CD4-positive, alpha-beta T cell treated with Interleukin-6 for 4 hours (primary cell): ENCODE measurements at regions not wholly inside any gene's neighbourhood (a gene's known extent, or its start where the extent isn't known, plus 50 kb on each side); places are given as distances from the start of the nearest gene placed in this dataset.
"Not testable (repeated sequence)": the region's sequence is repeated elsewhere in the genome, so short reads cannot be mapped to it uniquely, and the experiment has no call there.

ENCODE experiments used
- DNase-seq: peaks from one replicate; pipeline ENCODE4 v3.0.0-alpha.2; 2020; ENCODE audit warnings: mixed read lengths

GRCh38 chr5:63894690-63895089, 67.6 kb downstream of the HTR1A start:
- no peak for DNase-seq

- no peak for DNase-seq
These were observed 83.5 kb downstream of the HTR1A start for GRCh38 chr5:63878788-63879187.

GRCh38 chr5:63877961-63878360, 84.3 kb downstream of the HTR1A start:
- no peak for DNase-seq

GRCh38 chr5:63860379-63860778, 101.9 kb downstream of the HTR1A start:
- no peak for DNase-seq

- DNase-seq: no peak
These were observed 108.2 kb downstream of the HTR1A start for GRCh38 chr5:63854076-63854475.

GRCh38 chr5:63843190-63843589, 119.1 kb downstream of the HTR1A start:
- no peak for DNase-seq

- no peak for DNase-seq
These were observed 124.8 kb downstream of the HTR1A start for GRCh38 chr5:63837437-63837836.

GRCh38 chr5:63831381-63831780, 130.9 kb downstream of the HTR1A start:
- no peak for DNase-seq

GRCh38 chr5:63825984-63826383, 136.3 kb downstream of the HTR1A start:
- DNase-seq: no peak

- no peak for DNase-seq
These were observed 138.7 kb downstream of the HTR1A start for GRCh38 chr5:63823583-63823982.

- DNase-seq: no peak
These were observed 139.6 kb downstream of the HTR1A start for GRCh38 chr5:63822614-63823013.

GRCh38 chr5:63820577-63820976, 141.7 kb downstream of the HTR1A start:
- no peak for DNase-seq

GRCh38 chr5:63812693-63813092, 149.6 kb downstream of the HTR1A start:
- DNase-seq: no peak

- no peak for DNase-seq
These were observed 150.3 kb downstream of the HTR1A start for GRCh38 chr5:63811961-63812360.

- DNase-seq: no peak
These were observed 151.0 kb downstream of the HTR1A start for GRCh38 chr5:63811286-63811685.

GRCh38 chr5:63805151-63805550, 157.1 kb downstream of the HTR1A start:
- DNase-seq: no peak

- no peak for DNase-seq
These were observed 159.1 kb downstream of the HTR1A start for GRCh38 chr5:63803165-63803564.

GRCh38 chr5:63794979-63795378, 167.3 kb downstream of the HTR1A start:
- DNase-seq: no peak

GRCh38 chr5:63794296-63794695, 167.9 kb downstream of the HTR1A start:
- no peak for DNase-seq

GRCh38 chr5:63774939-63775338, 187.3 kb downstream of the HTR1A start:
- no peak for DNase-seq

- no peak for DNase-seq
These were observed 194.0 kb downstream of the HTR1A start for GRCh38 chr5:63768221-63768620.

- DNase-seq: no peak
These were observed 201.3 kb downstream of the HTR1A start for GRCh38 chr5:63760965-63761364.

GRCh38 chr5:63743096-63743798, 219.0 kb downstream of the HTR1A start:
- DNase-seq: no peak

- DNase-seq: not testable (repeated sequence)
These were observed 229.4 kb downstream of the HTR1A start for GRCh38 chr5:63732880-63733279.

GRCh38 chr5:63727583-63727982, 234.7 kb downstream of the HTR1A start:
- no peak for DNase-seq
